ENCODE measurements at regions not wholly inside any gene's neighbourhood (a gene's known extent, or its start where the extent isn't known, plus 50 kb on each side); places are given as distances from the start of the nearest gene placed in this dataset.
A peak's percentile ranks its signal among the peaks of the same experiment; 100 is the strongest.

DNA sequence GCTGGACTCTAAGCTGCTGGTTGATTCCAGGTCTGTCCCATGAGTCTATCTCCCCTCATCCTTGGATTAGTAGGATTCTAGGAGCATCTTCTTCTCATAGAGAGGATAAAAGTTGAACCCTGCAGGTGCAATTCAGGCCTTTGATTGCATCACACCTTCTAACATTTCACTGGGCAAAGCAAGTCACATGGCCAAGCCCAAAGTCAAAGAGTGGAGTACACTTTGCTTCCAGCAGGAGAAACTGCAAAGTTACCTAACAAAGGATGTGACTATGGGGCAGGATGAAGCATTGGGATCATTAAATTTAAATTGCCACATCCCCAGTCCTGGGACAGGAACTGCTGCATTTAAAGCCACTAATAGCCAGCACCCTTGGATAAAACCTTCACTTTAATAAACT lies 51.0 kb upstream of the EGFLAM start:
- Histone ChIP-seq H3K36me3 (replicated peaks in 1 of 2) (no peaks in the 10 kb centered on the region), H3K9me3 (replicated peaks in 1 of 3) (no peaks in the 10 kb centered on the region), H3K4me1 (replicated peaks in 1 of 2) (no peaks in the 10 kb centered on the region), H3K27ac (no peak overlapping the region), H3K4me3 (no peak overlapping the region), H3K27me3 (peaks cover 6% of the 10 kb centered on the region)
- no peak for DNase-seq
- TF ChIP-seq POLR2A (IDR thresholded peaks at IDR 0.05), result no peak
- TF ChIP-seq, protein P1, sequence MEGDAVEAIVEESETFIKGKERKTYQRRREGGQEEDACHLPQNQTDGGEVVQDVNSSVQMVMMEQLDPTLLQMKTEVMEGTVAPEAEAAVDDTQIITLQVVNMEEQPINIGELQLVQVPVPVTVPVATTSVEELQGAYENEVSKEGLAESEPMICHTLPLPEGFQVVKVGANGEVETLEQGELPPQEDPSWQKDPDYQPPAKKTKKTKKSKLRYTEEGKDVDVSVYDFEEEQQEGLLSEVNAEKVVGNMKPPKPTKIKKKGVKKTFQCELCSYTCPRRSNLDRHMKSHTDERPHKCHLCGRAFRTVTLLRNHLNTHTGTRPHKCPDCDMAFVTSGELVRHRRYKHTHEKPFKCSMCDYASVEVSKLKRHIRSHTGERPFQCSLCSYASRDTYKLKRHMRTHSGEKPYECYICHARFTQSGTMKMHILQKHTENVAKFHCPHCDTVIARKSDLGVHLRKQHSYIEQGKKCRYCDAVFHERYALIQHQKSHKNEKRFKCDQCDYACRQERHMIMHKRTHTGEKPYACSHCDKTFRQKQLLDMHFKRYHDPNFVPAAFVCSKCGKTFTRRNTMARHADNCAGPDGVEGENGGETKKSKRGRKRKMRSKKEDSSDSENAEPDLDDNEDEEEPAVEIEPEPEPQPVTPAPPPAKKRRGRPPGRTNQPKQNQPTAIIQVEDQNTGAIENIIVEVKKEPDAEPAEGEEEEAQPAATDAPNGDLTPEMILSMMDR (IDR thresholded peaks at IDR 0.05), result no peak
- intact Hi-C loops (cut with DNase I), result no loop called here

DNA sequence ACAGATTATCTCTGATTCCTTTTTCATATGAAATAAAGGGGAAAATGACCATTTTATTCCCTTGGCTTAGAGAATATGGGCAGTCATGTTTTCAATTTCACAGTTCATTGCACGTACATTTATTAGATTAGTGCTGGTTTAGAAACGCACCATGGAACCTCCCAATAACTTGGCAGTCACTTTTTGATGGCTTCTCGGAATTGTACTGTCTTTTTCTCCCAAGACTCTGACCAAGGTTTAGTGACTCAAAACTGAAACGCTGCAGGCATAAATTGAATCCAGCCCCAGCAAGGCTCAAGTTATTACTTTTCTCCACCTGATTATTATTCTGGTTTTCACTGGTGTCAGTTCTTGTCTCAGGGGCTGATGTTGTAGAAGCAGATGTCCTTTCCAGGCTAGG lies 55.6 kb upstream of the EGFLAM start:
- Histone ChIP-seq H3K4me1 (replicated peaks in 1 of 2) (no peaks in the 10 kb centered on the region), H3K4me3 (no peak overlapping the region), H3K27me3 (peaks cover 6% of the 10 kb centered on the region), H3K36me3 (replicated peaks in 1 of 2) (no peaks in the 10 kb centered on the region), H3K9me3 (replicated peaks in 1 of 3) (no peaks in the 10 kb centered on the region), H3K27ac (no peak overlapping the region)
- TF ChIP-seq, protein P1 (IDR thresholded peaks at IDR 0.05), result no peak
- no peak for TF ChIP-seq POLR2A (IDR thresholded peaks at IDR 0.05)
- intact Hi-C loops (cut with DNase I), result no loop called here
- 66 to 75% (median 71%) methylated on average over 4 of the region's 4 CpGs for WGBS, 4 donors
- DNase-seq, result no peak

DNA sequence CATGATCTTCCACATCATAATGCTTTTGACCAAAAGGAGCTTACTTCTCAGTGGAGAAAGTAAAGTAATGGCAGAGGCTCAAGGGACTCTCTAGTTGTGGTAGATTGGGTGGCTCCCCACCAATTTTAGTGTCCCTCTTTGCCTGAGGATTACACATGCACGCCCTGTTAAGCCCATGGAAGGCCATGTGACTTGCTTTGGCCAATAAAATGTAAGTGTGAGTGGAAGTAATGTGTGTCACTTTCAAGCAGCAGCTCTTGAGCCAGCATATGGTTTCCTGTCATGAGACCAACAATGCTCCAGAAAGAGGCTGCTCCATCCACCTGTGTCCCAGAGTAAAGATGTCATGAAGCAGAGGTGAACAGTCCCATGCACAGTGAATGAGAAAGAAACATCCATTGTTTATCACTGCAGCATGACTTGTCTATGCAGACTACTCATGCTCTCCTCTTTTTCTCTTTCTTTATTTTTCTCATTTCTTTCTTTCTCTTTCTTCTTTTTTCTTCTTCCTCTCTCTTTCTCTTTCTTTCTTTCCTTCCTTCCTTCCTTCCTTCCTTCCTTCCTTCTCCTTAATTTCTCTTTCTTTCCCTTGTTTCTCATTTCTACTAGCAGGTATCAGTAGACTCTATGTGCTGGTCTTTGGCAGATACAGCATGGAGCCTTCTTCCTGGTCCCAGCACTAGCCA lies 57.3 kb upstream of the EGFLAM start:
- 67 to 94% (median 78%) methylated on average over 1 of the region's 1 CpG for WGBS, 4 donors
- Histone ChIP-seq H3K4me1 (replicated peaks in 1 of 2) (no peaks in the 10 kb centered on the region), H3K27ac (no peak overlapping the region), H3K27me3 (peaks cover 6% of the 10 kb centered on the region), H3K9me3 (replicated peaks in 1 of 3) (no peaks in the 10 kb centered on the region), H3K4me3 (no peak overlapping the region), H3K36me3 (replicated peaks in 1 of 2) (no peaks in the 10 kb centered on the region)
- TF ChIP-seq POLR2A (IDR thresholded peaks at IDR 0.05), result no peak
- intact Hi-C loops (cut with DNase I), result no loop called here
- DNase-seq, result no peak

DNA sequence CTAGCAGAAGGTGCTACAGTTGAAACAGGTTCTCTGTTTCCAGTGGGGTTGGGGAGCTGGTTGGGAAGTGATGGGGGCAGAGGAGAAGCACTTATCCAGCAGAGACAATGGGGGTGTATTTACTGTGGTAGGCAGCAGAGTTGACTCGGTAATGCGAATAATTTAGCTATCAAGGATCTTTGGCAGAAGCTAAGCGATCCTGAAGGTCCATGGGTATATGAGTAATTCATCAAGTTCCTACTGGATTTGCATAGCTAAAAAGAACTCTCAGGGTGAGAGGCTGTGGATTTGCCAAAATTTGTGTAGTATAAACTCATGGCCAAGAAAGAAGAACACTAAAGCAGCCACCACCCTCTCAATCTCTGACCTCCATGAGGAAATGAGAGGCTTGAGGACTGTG lies 61.2 kb upstream of the EGFLAM start:
- Histone ChIP-seq H3K4me3 (no peak overlapping the region), H3K27me3 (no peaks in the 10 kb centered on the region), H3K4me1 (replicated peaks in 1 of 2) (no peaks in the 10 kb centered on the region), H3K36me3 (replicated peaks in 1 of 2) (no peaks in the 10 kb centered on the region), H3K9me3 (replicated peaks in 1 of 3) (no peaks in the 10 kb centered on the region), H3K27ac (no peak overlapping the region)
- intact Hi-C loops (cut with DNase I), result no loop called here
- 53 to 72% (median 62%) methylated on average over 3 of the region's 3 CpGs for WGBS, 4 donors
- TF ChIP-seq, protein P1 (IDR thresholded peaks at IDR 0.05), result no peak
- no peak for TF ChIP-seq POLR2A (IDR thresholded peaks at IDR 0.05)
- DNase-seq, result no peak

DNA sequence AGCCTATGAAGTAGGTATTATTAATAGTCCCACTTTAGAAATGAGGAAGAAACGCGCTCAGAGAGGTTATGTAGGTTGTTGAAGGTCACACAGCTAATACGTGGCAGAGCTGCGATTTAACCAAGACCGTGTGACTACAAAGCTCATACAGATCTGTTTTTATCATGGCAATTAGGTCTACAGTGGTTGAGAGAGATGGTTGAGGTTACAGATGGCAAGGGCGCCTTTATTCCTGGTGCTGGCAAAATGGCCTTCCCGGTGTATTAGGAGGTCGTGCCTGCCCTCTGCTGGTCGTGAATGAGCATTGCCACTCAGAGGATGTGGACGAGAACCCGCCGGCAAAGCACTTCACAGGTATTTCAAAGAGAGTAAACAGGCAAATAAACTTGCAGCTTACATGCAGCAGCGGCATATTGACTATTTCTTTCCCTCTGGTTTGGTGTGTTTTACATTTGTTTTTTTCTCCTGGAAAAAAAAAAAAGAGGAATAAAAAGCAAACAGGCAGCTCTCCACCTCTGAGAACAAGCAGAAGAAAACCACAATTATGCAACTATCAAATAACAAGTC lies 65.3 kb upstream of the EGFLAM start:
- Histone ChIP-seq H3K4me3 (no peak overlapping the region), H3K27me3 (no peaks in the 10 kb centered on the region), H3K27ac (no peak overlapping the region), H3K4me1 (replicated peaks in 1 of 2) (no peaks in the 10 kb centered on the region), H3K9me3 (replicated peaks in 1 of 3) (no peaks in the 10 kb centered on the region), H3K36me3 (replicated peaks in 1 of 2) (no peaks in the 10 kb centered on the region)
- no peak for TF ChIP-seq POLR2A (IDR thresholded peaks at IDR 0.05)
- TF ChIP-seq, protein P1 (IDR thresholded peaks at IDR 0.05), result peak; percentile 84 to 93 (median 89)
- DNase-seq, result peak; percentile 60 to 91 (median 74)
- intact Hi-C loops (cut with DNase I), result loop anchor here (1.0 to 5.0 kb wide), 3 partner anchors 356 to 781 kb away; no protein-coding TSS in a partner anchor
- 17 to 19% (median 18%) methylated on average over 13 of the region's 13 CpGs for WGBS, 4 donors

All from adrenal gland (tissue), 9 donors.